Uterus (tissue), 2 donors: ENCODE measurements at regions not wholly inside any gene's neighbourhood (a gene's known extent, or its start where the extent isn't known, plus 50 kb on each side); places are given as distances from the start of the nearest gene placed in this dataset.

ENCODE experiments used
- POLR2A ChIP-seq, 2 donors: fragments of 450-650 bp; IDR thresholded peaks; one replicate each; pipeline ENCODE4 v1.6.1; 2016; ENCODE audit warnings: antibody characterized with exemption in 2 of 2, mild to moderate bottlenecking in 1 of 2, moderate library complexity in 1 of 2
- TF ChIP-seq, protein P1 (sequence below), 4 experiments: fragments of 200-600 bp in 2 of 4; fragments of 450-650 bp in 2 of 4; sonication (generic) in 2 of 4; IDR thresholded peaks; one replicate each; pipeline ENCODE4 v1.5.1; 2016 to 2019; ENCODE audit warnings: antibody characterized with exemption in 4 of 4, mild to moderate bottlenecking in 2 of 4, moderate library complexity in 1 of 4

DNA sequence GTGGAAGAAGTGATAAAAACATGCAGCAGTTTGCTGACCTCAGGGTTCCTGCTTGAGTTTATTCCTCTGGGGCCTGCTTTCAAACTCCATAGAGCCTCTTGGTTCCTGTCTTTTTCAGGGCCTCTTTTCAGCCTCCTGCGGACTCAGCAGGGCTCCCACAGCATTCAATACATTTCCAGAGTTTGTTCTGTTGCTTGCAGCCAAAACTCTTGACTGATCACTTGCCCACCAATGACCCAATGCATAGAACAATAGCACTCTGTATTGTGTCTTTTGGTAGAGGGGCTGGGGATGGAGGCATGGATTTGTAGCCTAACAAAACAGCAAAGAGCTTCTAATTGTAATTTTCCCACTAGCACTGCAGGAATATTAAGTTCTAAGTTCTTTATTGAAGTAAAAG lies 50.8 kb upstream of the CREB5 start:
- TF ChIP-seq, protein P1, sequence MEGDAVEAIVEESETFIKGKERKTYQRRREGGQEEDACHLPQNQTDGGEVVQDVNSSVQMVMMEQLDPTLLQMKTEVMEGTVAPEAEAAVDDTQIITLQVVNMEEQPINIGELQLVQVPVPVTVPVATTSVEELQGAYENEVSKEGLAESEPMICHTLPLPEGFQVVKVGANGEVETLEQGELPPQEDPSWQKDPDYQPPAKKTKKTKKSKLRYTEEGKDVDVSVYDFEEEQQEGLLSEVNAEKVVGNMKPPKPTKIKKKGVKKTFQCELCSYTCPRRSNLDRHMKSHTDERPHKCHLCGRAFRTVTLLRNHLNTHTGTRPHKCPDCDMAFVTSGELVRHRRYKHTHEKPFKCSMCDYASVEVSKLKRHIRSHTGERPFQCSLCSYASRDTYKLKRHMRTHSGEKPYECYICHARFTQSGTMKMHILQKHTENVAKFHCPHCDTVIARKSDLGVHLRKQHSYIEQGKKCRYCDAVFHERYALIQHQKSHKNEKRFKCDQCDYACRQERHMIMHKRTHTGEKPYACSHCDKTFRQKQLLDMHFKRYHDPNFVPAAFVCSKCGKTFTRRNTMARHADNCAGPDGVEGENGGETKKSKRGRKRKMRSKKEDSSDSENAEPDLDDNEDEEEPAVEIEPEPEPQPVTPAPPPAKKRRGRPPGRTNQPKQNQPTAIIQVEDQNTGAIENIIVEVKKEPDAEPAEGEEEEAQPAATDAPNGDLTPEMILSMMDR (IDR thresholded peaks at IDR 0.05) = no peak
- no peak for TF ChIP-seq POLR2A (IDR thresholded peaks at IDR 0.05)
